ENCODE measurements at regions not wholly inside any gene's neighbourhood (a gene's known extent, or its start where the extent isn't known, plus 50 kb on each side); places are given as distances from the start of the nearest gene placed in this dataset.

DNA sequence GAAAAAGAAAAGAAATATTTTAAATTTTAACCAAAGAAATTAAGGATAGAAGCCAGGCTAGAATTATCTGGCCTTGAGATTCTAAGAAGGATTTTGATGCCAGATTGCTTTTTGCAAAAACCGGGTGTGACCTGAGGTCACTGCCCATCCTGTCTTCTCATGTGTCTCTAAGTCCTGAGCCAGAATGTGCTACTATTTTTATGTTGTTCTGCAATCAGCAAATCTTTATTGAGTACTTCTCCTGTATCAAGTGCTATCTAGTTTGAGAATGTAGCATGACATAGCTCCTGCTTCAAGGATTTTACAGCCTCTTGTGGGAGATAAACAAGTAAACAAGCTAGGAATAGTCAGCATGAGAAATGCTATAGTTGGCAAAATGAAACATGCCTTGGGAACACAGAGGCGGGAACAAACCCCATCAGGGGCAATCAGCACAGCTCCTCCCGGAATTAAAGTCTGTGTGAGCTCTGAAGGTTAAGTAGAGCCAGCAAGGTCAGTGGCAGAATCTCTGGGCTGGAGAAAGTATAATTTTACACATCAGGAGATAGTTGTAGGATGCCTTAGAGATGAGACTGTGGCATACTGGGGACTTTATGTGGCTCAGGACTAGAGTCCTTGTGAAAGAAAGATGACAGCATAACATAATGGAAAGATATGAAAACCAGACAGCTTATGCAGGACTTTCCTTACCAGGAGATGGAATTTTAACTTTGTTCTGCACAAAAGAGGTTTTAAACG is 899.5 kb upstream of the SLC10A2 start:
- no peak for DNase-seq (ENCODE audit: low spot score)

DNA sequence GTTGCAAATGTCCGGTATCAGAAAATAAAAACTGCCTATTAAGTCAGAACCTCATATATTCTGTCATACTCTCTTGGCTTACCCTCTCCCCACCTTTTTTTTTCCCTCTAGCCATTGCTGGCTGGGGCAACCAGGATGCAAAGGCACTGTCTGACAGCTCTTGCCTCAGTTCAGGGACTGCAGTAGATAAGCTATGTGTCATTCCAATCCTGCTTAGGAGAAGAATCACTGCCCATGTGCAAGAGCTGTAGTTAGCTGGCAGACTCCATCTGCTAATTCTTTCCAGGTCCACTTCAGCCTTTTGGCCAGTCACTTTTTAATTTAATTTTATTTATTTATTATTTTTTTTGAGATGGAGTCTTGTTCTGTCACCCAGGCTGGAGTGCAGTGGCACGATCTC is 895.6 kb upstream of the SLC10A2 start:
- DNase-seq (ENCODE audit: low spot score) = no peak

DNA sequence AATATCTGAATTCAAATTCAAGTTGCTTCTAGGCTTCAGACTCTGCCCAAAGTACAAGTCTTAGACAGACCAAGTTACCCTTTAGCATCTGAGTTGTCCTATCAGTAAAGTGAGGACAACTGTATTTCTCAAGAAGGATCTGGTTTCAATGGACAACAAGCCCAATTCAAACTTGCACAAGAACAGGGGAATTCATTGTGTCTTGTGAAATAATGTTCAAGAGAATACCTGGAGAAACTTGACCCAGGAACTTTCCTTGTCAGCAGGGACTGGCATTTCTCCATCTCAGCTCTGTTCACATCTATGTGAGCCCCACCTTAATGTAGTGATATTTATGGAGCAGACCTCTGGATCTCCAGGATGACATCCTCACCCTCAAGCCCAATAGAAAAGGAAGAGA is 894.9 kb upstream of the SLC10A2 start:
- DNase-seq (ENCODE audit: low spot score) = no peak

DNA sequence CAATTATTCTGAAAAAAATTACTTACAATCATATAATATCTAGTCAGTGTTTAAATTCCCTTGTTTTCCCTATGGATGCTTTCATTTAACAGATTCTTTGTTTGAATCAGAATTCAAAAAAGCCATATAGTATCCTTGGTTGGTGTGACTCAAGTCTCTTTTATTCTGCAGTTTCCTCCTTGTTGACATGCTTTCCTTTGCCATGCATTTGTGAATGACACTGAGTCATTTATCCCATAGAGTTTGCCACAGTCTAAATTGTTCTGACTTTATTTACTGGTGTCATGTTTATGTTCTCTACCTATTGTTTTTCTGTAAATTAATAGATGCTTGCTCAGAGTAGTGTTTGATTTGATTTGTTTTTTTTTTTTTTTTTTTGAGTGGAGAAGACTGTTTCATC is 893.8 kb upstream of the SLC10A2 start:
- DNase-seq (ENCODE audit: low spot score) = no peak

DNA sequence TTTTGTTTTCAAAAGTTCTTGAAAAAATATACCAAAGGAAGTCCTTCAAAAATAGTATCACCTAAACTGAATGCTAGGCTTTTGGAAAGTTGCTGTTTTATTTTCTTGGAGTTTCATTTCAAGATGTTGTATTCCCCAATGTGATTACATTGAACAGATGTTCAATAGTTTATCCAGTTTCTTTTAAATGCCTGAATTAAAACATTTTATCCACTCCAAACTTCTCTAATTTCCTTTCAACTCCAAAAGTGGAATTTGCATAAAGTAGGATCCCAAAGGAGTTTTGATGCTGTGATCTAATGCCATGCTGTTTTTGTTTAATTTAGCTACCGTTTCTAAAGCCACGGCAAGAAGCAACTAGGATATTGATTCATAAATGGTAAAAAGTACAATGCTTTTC is 892.5 kb upstream of the SLC10A2 start:
- no peak for DNase-seq (ENCODE audit: low spot score)

DNA sequence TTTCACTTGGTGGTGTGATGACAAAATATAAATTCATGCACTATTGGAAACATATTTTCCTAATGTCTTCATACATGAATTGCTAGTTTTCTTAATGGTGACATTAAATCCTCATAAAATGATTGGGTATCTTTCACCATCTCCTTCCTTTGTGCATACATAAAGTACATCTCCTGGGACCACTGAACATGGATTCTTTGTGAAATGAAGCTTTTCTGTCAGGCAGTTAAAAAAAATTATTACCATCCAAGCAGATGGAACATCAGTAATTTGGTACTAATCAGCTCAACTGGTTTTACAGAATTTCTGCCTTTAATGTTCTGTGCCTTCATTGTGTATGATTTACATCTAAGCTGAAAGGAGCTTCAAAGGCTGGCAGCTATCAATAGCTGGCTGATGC is 891.7 kb upstream of the SLC10A2 start:
- DNase-seq (ENCODE audit: low spot score) = no peak

DNA sequence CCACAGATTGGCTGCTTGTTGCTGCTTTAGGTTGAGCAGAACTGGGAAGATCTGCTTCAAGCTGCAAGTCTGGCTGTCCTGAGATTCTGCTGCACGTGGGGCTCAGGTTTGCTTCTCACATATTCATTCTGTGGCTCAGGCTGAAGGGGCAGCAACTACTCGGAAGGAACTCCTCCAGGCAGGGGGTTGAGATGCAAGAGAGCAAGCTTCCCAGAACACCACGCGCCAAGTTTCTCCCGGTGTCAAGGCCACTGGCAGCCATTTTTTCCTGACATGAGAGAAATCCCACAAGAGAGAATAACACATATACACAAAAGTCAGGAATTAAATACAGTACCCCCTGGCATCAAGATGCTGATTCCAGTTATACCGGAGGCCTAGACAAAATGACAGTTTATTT is 887.6 kb upstream of the SLC10A2 start:
- DNase-seq (ENCODE audit: low spot score) = no peak

DNA sequence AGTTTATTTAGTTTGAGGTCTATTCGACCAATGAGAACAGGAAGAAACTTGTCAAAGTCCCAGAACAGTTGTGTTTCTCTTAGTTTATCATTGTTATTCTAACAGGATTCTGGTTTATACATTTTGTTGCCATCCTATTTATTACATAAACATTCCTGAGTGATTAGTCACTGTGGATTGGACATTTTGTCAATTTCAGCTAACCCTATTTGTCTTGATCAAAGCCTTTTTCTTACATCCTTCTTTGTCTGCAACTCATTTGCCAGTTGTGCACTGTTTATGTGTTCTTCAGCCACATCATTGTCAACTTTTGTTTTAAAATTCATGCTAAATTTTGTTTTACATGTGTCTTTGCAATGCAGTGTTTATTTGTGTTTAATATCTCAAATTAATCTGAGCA is 886.0 kb upstream of the SLC10A2 start:
- no peak for DNase-seq (ENCODE audit: low spot score)

DNA sequence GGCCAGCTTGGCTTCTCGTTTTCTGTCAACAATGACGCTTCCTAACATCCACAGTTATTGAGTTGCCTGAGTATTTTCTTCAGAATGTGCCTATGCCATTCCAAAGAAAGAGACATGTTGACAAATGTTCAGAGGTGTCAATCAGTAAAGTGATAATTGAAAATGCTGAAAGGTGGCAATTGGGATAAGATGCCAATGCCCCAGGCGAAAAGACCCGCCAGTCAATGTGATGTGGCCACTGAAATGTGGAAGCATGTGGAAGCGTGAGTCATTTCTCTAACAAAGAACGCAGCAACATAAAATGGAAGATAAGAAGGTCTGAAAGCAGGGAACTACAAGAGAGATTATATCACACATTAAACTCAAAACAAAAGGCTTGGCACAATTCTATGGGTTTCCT is 882.2 kb upstream of the SLC10A2 start:
- DNase-seq (ENCODE audit: low spot score) = no peak

DNA sequence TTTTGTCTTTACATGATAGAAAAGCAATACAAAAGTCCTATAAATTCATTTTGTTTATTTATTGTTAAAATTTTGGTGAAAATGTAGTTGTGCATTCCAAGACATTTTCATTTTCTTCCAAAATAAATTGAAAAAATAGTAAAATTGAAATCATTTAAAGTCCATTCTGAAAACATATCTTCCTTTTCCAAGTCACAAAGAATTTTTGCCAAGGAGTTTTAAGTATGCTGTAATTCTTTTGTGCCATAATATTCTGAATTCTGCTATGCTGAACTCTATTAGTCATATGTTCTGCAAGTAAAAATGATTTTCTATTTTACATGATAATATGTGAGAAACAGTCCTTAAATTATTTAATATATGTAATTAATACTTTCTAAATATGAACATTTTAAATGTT is 879.6 kb upstream of the SLC10A2 start:
- no peak for DNase-seq (ENCODE audit: low spot score)

DNA sequence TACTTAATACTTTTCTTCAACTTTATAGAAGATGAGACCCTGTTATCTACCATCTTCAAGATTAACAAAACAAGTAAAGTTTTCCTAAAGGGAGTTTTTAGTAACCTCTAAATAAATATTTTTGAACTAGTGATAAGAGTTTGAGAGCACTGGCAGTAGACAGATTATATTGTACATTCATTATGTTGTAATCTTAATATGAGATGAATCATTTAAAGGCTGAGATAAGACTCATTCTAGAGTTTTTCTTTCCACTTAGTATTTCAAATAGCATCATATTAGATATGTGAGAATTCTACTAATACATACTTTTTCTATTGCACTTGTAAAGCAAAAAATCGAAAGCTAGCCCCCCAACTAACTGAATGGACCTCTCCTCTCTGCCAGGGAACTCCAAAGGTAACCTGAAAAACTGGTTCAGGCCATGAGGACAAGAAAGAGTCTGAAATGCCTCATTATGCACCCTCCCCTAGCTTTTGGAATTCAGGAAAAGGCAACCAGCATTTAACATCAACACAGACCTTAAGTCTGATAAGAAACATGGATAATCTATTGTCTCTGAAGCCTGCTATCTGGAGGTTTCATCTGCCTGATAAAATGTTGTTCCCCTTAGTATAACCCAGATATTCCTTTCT is 875.4 kb upstream of the SLC10A2 start:
- no peak for DNase-seq (ENCODE audit: low spot score)

DNA sequence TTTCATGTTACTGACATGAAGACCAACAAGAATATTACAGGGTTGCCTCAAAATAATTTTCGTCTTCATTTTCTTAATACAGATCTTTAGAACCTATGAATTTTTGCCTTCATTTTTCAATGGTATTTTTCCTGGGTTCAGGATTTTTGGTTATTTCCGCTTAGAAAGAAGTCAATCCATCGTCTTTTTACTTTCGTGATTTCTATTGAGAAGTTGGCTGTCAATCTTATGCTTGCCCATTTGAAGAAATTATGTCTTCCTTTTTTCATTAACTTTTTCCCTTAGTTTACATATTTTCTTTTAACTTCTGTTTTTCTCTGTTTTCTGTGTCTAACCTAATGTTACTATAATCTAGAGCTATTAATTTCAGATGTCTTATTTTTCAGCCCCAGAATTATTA is 868.9 kb upstream of the SLC10A2 start:
- no peak for DNase-seq (ENCODE audit: low spot score)

DNA sequence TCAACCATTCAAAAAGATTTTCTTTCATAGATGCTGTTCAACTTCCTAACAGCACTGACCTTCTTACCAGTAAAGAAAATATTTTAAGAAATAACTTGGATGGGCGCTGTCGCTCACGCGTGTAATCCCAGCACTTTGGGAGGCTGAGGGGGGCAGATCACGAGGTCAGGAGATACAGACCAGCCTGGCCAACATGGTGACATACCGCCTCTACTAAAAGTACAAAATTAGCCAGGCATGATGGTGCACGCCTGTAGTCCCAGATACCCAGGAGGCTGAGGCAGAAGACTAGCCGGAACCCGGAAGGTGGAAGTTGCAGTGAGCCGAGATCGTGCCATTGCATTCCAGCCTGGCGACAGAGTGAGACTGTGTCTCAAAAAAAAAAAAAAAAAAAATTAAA is 865.7 kb upstream of the SLC10A2 start:
- no peak for DNase-seq (ENCODE audit: low spot score)

DNA sequence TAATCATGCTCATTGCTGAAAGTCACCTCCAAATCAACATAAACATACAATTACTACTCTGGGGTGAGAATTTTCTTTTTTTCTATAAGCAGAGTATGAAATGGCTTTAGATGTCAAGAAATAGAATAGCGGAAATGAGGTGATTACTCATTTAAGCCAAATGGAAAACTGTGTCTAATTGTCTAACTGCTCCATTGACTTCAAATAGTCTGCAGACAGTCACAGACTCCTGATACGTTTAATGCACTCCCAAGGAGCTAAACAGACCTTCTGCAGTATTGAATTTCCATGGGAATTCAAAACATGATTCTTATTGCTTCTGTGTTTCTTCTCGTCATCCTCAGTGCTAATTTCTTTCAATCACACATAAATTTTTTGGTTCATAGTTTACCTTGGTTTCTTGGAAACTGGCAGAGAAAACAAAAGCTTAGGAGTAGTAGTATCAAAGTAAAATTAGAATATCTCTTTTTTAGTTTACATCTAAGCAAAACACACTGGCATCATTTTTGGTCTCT is 865.2 kb upstream of the SLC10A2 start:
- DNase-seq (ENCODE audit: low spot score) = no peak

DNA sequence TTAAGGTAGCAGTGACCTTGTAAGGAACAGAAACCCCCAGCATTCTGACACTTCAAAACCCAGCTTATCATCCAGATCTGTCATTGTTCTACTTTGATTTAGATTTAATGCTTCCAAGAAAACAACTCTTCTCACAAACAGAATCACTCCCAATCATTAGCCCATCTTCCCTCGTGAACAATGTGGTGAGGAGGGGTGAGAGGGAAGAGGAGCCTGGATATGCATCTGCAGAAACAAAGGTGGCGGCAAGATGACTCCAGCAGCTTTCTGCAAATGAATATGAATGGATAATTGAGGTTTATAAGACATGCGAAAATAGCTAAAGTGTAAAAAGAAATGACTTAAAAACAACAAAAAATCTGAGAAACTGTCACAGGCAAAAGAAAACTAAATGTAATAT is 859.9 kb upstream of the SLC10A2 start:
- no peak for DNase-seq (ENCODE audit: low spot score)

DNA sequence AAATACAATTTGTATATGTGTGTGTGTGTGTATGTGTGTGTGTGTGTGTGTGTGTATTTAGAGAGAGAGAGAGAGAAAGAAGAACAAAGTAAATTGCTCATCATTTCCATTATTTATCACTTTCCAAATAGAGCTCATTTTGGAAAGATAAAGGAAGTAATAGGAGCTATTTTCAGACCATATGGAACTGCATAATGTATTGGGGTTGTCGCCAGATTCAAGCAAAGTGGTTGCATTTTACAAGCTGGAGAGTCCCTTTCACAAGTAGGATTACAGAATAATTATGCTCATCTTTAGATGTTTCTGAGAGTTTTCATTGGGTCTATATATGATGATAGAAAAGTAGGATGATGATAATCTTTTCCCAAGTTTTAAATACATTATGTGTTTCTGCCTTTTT is 842.7 kb upstream of the SLC10A2 start:
- no peak for DNase-seq (ENCODE audit: low spot score)

DNA sequence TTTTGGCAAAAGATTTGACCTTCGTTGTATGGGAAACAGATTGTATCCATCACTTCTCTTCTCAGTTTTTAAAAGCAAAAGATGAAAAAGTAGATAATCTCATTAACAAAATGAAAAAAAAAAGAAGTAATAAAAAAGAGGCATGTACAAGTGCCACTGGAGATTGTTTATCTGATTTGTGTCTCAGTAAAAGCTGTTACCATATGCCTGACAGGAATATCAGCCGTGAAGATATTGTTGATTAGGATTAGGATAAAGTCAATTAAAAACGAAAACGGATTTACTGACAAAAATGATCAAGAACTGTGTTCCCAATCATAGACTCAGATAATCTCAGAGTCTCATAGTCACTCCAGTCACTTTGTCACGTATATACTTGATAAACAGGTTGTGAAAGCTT is 842.1 kb upstream of the SLC10A2 start:
- no peak for DNase-seq (ENCODE audit: low spot score)

DNA sequence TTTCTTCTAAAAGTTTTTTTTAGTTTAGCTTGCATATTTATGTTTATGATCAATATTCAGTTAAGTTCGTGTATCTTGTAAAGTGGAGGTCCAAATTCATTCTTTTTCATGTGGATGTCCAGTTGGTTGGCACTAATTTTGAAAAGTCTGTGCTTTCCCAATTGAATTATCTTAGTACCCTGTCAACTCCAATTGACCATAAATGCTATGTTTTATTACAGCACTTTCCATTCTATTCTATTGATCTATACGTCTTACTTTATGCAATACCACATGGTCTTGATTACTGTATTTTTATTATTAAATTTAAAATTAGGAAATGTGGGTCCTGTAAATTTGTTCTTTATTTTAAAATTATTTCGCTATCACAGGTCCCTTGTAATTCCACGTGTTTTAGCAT is 837.6 kb upstream of the SLC10A2 start:
- DNase-seq (ENCODE audit: low spot score) = no peak

DNA sequence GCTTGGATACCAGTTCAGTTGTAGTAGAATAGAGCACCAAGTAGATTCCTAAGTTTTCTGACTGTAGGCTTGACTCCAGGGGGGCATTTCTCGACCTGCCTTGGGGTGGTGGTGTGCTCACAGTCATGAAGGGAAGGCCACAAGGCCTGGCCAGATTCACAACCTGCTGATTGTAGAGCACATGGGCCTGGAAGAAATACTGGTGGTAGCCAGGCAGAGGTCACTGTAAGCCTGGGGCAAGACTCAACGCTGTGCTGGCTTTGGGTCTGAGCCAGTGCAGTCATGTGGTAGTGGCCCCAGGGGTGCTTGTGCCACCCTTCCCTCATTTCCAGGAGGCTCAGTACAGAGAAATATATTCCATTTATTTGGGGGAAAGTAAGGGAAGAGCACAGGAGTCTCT is 832.3 kb upstream of the SLC10A2 start:
- no peak for DNase-seq (ENCODE audit: low spot score)

DNA sequence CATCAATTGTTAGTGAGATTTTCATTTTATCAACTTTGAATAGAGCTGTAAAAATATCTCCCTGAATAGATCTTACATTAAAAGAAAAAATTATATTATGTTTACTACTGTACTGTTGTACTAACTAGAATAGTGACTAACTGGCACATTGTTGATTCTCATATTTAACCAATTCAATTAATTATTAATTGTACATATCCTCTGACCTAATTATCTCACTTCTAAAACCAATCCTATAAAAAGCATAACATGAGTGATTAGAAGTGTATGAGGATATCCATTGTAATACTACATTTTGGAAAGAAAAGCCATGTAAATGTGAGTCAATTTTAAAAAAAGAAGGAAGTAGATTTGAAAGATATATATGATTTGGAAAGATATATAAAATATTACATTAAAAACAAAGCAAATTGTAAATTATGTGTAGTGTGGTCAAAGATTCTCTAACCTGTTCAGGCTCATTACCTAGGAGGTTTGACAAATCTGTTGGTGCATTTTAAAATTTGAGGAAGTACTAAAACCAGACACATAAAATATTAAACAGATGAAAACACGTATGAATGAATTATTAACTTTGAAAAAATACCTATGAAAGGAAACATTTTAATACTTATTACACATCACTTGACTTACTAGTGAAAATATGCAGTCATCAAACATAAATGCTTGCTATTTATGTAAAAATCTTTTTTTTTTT is 829.8 kb upstream of the SLC10A2 start:
- DNase-seq (ENCODE audit: low spot score) = no peak

DNA sequence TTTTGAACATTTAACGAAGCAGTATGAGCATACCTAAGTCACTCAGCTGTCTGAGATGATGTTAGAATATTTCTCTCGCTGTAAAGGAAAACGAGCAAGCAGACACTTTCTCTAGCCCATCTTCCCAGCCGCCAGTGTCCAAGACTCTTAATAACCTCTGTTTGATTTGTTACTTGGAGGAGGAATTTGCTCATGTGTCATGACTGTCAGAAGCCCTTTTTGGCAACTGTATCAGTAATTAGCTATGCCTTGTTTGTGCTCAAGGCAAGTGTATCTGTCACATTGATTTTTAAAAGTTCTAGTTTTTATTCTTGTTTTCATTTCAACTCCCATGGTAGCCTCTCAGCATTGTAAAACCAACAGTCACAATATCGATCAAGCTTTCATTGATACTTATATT is 828.4 kb upstream of the SLC10A2 start:
- no peak for DNase-seq (ENCODE audit: low spot score)

DNA sequence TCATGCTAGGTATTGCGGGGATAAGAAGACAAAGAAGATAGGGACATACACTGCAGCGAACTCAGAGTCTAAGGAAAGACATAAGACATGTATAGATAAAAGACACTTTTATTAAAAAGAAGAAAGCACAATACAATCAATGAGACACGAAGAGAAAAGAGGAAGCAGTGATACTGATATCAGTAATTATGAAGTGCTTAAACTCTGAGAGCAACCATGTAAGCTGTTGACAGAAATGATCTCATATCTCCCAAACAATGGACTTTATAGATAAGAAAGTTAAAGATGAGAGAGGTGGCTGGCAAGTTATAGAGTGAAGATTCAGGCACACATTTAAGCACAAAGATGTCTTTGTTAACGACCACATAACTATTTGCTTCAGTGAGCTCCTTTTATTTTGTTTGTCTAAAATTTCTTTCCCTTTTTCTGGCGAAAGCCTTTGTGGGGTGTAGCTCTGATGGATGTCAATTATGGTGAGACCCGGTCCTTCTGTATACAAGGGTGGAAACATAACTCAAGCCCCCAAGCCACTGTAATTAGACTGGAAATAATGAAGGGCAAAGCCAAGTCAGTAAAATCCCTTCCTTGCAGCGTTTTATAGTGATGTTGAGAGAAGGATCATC is 818.0 kb upstream of the SLC10A2 start:
- DNase-seq (ENCODE audit: low spot score) = no peak

DNA sequence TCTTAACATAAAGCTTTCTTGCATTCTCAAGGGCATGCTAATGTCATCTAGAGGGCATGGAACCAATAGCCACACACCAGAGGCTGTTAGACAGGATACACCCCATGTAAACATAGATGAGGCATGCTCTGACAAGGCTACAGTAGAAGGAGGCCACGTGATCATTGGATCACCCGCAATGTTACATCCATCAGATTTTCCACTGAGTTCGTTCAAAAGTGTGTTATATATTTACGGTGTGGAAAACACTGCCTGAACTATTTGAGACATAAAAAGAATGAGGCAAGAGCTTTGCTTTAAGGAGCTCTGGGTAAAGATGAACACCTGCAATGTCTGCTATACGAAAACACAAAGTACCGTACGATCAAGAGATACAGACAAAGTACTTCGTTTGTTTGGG is 817.5 kb upstream of the SLC10A2 start:
- no peak for DNase-seq (ENCODE audit: low spot score)
